HG03565 (cell line): ENCODE measurements at regions not wholly inside any gene's neighbourhood (a gene's known extent, or its start where the extent isn't known, plus 50 kb on each side); places are given as distances from the start of the nearest gene placed in this dataset.
"Not testable (repeated sequence)": the region's sequence is repeated elsewhere in the genome, so short reads cannot be mapped to it uniquely, and the experiment has no call there.

Experiments used
- ATAC-seq: cut with Tn5 transposase; IDR thresholded peaks from one replicate; pipeline ENCODE4 v1.9.1; 2021; ENCODE audit warnings: mild to moderate bottlenecking, moderate library complexity; ENCODE audit not compliant: unreplicated experiment

GRCh38 chr3:168977716-168978374 lies 685.7 kb downstream of the MECOM start:
- no peak for ATAC-seq

- no peak for ATAC-seq
Observed at GRCh38 chr3:168976969-168977368, 686.5 kb downstream of the MECOM start.

GRCh38 chr3:168975576-168975975 lies 687.9 kb downstream of the MECOM start:
- no peak for ATAC-seq

- no peak for ATAC-seq
Observed at GRCh38 chr3:168974617-168975403, 688.7 kb downstream of the MECOM start.

GRCh38 chr3:168973897-168974296 lies 689.6 kb downstream of the MECOM start:
- no peak for ATAC-seq

- ATAC-seq = no peak
Observed at GRCh38 chr3:168973206-168973605, 690.3 kb downstream of the MECOM start.

GRCh38 chr3:168968609-168969008 lies 694.9 kb downstream of the MECOM start:
- ATAC-seq = no peak

GRCh38 chr3:168964736-168965135 lies 698.8 kb downstream of the MECOM start:
- ATAC-seq = no peak

- no peak for ATAC-seq
Observed at GRCh38 chr3:168961271-168961670, 702.2 kb downstream of the MECOM start.

GRCh38 chr3:168959731-168960130 lies 703.8 kb downstream of the MECOM start:
- ATAC-seq = no peak

- ATAC-seq = no peak
Observed at GRCh38 chr3:168958466-168958865, 705.0 kb downstream of the MECOM start.

- no peak for ATAC-seq
Observed at GRCh38 chr3:168956076-168956475, 707.4 kb downstream of the MECOM start.

- no peak for ATAC-seq
Observed at GRCh38 chr3:168952551-168952950, 711.0 kb downstream of the MECOM start.

- no peak for ATAC-seq
Observed at GRCh38 chr3:168951884-168952283, 711.6 kb downstream of the MECOM start.

GRCh38 chr3:168951368-168951767 lies 712.1 kb downstream of the MECOM start:
- no peak for ATAC-seq

- ATAC-seq = no peak
Observed at GRCh38 chr3:168950622-168951021, 712.9 kb downstream of the MECOM start.

GRCh38 chr3:168939651-168940238 lies 723.8 kb downstream of the MECOM start:
- ATAC-seq = no peak

- no peak for ATAC-seq
Observed at GRCh38 chr3:168933614-168934013, 729.9 kb downstream of the MECOM start.

- not testable (repeated sequence) for ATAC-seq
Observed at GRCh38 chr3:168929997-168930396, 733.5 kb downstream of the MECOM start.

GRCh38 chr3:168926426-168926825 lies 737.1 kb downstream of the MECOM start:
- ATAC-seq = no peak

- ATAC-seq = no peak
Observed at GRCh38 chr3:168925568-168925967, 737.9 kb downstream of the MECOM start.

- ATAC-seq = no peak
Observed at GRCh38 chr3:168914662-168915061, 748.9 kb downstream of the MECOM start.
